ENCODE measurements at regions not wholly inside any gene's neighbourhood (a gene's known extent, or its start where the extent isn't known, plus 50 kb on each side); places are given as distances from the start of the nearest gene placed in this dataset.
"Not testable (repeated sequence)": the region's sequence is repeated elsewhere in the genome, so short reads cannot be mapped to it uniquely, and the experiment has no call there.

DNA sequence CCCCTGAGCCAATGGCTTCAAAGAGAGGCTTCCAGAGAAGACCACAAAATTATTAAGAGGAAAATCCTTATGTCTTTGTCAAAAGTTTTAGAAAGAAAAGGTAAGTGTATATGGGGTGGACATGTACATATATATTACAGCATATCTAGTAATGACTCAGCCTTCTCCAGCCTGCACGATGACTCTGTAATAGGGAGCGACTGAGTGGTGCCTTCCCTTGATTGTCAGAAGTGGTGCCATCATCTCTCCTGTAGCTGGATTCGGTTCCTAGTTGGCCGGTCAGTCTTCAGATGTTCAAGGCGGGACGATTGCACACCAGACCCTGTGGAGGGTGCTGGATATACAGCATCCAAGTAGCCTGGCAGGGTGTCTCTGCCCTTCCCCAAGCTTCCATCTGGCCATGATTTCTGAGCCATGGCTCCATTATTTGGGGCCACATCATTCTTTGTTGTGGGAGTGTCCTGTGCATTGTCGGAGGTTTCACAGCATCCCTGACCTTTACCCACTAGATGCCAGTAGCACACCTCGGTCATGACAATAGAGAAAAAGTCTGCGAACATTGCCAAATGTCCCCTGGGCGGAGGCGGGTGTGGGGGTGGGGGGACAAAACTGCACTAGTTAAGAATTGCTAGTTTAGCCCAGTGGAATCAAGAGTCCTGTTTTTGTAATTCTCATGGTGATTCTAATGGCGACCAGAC lies 206.2 kb upstream of the KAZN start:
- DNase-seq (ENCODE audit: low read depth in 2 of 2) = no peak

DNA sequence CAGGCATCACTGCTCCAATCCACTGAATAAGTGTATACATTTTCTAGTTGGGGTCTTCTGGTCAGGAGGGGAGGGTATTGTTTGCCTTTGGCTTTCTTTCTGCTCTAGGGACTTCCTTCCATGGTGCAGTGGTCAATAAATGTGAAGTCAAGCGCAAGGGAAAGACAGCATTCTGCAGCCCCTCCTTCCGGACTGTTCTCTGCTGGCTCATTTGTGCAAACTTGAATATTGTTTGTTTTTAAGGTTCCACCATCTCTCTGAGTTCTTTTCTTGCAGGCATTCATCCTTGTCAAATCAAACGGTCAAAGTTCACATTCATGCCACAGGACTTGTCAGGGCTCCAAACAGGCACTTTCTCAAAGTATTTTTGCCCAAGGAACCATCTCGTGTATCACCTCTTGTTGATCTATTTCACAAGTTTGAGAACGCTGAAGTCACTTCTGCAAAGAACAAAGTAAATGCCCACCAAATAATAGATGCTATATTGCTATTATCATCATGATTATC lies 205.6 kb upstream of the KAZN start:
- DNase-seq (ENCODE audit: low read depth in 2 of 2) = no peak

DNA sequence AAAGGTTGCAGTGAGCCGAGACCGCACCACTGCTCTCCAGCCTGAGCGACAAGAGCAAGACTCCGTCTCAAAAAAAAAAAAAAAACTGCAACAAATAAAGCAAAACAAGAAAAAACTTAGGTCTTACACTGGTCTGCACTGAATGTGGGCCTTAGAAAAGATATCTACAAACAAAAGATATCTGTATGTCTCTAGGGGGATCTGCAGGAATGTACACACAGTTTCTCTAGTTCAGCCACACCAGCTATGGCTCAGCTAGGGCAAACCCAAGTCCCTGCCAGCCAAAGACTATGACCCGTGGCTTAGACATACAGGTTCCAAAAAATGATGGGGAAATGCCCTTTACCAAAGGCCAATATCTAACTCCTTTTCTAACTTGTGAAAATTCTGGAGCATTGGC lies 202.4 kb upstream of the KAZN start:
- no peak for DNase-seq (ENCODE audit: low read depth in 2 of 2)

GRCh38 chr1:14403961-14404645 lies 194.4 kb upstream of the KAZN start:
- no peak for DNase-seq (ENCODE audit: low read depth in 2 of 2)

DNA sequence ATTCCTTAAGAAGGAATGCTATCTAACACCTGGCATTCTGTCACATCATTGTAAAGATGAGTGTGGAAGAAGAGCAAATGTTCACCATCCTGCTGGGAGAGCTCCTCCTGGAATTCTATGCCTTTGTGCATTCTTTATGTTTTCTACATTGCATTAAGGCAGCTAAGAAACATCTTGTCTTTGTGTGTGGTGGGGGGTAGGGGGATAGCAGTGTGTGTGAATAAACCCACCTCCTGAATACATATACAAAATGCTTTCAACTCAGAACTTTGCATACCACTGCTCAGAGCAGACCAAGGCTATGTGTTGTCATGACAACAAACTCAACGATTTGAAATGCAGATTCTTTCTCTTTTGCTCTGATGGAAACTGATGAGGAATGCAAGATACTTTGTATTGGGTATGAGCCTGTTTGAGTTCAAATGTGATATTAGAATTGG lies 193.6 kb upstream of the KAZN start:
- DNase-seq (ENCODE audit: low read depth in 2 of 2) = no peak

DNA sequence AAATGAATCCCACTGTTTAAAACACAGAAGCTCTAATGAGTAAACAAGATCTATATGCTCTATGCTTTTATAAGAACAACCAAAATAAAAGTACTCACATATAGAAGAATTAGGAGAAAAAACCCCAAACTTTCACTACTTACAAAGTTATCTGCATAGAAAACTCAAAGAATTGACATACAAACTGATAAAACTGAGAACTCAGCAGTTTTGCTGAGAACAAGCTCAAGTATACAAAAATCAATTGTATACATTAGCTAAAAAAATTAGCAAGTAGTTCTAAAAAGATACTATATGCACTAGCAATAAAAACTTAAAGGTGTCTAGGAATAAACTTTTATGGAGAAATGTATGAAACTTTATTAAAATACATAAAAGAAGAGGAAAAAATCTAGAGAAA lies 186.2 kb upstream of the KAZN start:
- no peak for DNase-seq (ENCODE audit: low read depth in 2 of 2)

GRCh38 chr1:14413819-14414490 lies 184.5 kb upstream of the KAZN start:
- DNase-seq (ENCODE audit: low read depth in 2 of 2) = no peak

- DNase-seq (ENCODE audit: low read depth in 2 of 2) = no peak
Observed at GRCh38 chr1:14415396-14415795, 183.1 kb upstream of the KAZN start.

DNA sequence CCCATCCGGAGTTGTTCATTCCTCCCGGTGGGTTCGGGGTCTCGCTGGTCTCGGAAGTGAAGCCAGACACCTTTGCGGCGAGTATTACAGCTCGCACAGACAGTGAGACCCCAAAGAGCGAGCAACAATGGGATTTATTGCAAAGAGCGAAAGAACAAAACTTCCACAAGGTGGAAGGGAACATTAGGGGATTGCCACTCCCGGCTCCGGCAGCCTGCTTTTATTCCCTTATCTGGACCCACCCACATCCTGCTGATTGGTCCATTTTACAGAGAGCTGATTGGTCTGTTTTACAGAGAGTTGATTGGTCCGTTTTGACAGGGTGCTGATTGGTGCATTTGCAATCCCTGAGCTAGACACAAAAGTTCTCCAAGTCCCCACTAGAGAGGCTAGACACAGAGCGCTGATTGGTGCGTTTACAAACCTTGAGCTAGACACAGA lies 178.7 kb upstream of the KAZN start:
- DNase-seq (ENCODE audit: low read depth in 2 of 2) = not testable (repeated sequence)

DNA sequence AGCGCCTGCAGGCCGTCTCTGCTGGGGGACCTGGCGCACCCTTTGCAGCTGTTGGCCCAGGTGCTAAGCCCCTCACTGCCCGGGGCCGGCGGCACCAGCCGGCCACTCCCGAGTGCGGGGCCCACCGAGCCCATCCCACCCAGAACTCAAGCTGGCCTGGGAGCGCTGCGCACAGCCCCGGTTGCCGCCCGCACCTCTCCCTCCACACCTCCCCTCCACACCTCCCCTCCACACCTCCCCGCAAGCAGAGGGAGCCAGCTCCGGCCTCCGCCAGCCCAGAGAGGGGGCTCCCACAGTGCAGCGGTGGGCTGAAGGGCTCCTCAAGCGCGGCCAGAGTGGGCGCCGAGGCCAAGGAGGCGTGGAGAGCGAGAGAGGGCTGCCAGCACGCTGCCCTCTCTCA lies 177.8 kb upstream of the KAZN start:
- no peak for DNase-seq (ENCODE audit: low read depth in 2 of 2)

- no peak for DNase-seq (ENCODE audit: low read depth in 2 of 2)
Observed at GRCh38 chr1:14421295-14421976, 177.0 kb upstream of the KAZN start.

GRCh38 chr1:14421977-14422609 lies 176.4 kb upstream of the KAZN start:
- no peak for DNase-seq (ENCODE audit: low read depth in 2 of 2)

DNA sequence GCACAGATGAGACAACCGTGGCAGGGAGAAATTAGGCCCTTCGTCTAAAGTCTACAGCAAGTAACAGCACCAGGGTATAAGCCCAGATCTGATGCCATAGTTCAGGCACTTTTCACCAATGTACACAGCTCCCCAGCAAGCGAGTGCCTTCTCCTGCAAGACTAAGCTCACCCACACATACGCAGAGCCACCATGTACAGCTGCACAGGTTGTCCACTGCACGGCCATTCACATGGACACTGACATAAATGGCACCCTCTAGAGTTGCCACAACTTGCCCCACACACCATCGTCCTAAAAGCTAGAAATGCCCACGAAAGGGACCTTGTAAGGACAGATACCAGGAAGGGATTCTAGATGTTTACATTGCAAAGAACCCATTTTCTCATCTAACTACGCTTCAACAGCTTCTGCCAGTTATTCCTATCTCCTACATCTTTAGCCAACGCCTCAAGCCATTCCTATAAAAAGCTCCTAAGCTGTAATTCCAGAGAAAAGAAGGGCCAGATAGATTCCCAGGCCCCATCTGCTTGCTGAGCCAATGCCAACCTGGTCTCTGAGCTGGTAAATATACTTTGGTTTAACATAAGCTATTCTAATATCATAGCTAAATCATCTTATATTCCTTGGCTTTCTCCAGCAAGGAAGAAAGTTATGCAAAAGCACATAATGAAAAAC lies 174.0 kb upstream of the KAZN start:
- no peak for DNase-seq (ENCODE audit: low read depth in 2 of 2)

- no peak for DNase-seq (ENCODE audit: low read depth in 2 of 2)
Observed at GRCh38 chr1:14426854-14427253, 171.6 kb upstream of the KAZN start.

- no peak for DNase-seq (ENCODE audit: low read depth in 2 of 2)
Observed at GRCh38 chr1:14429577-14429976, 168.9 kb upstream of the KAZN start.

- DNase-seq (ENCODE audit: low read depth in 2 of 2) = not testable (repeated sequence)
Observed at GRCh38 chr1:14432728-14433127, 165.8 kb upstream of the KAZN start.

DNA sequence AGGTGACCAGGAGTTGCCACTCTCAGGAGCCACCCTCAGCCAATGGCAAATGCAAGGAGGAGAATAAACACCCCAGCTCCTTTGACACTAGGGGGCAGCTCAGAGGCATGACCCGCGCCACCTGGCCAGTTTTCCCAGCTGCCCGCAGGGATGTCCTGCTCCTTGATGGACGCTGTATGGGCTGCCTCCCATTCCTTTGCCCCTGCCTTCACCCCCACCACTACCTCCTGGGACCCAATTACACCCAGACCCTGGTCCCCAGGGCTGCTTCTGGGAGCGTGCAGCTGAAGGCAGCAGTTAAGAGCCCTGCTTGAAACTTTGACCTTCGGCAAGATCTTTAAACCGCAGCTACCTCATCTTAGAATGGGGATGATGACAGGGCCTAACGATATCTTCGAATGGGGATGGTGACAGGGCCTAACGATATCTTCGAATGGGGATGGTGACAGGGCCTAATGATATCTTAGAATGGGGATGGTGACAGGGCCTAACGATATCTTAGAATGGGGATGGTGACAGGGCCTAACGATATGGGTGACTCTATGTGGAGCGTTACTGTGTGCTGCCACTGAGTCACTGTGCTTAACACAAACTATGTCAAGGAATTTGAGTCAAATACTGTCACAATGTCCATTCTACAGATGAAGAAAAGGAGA lies 163.0 kb upstream of the KAZN start:
- no peak for DNase-seq (ENCODE audit: low read depth in 2 of 2)

GRCh38 chr1:14437417-14437918 lies 161.0 kb upstream of the KAZN start:
- DNase-seq (ENCODE audit: low read depth in 2 of 2) = no peak

- DNase-seq (ENCODE audit: low read depth in 2 of 2) = no peak
Observed at GRCh38 chr1:14438127-14438769, 160.2 kb upstream of the KAZN start.

DNA sequence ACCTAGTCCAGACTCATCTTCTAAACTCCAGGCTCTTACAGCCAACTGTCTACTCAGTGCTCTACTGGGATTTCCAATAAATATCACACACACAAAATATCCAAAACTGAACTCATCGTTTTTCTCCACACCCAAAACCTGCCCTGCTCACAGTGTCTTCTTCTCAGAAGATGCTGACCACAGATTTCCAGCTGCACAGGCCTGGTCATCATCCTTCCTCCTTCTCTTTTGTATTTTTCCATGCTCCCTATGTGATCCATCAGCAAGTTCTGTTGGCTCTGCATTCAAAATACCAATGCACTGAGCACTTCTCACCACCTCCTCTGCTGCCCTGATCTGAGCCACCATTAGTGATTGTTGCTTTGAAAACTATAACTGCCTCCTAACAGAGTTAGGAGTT lies 159.5 kb upstream of the KAZN start:
- no peak for DNase-seq (ENCODE audit: low read depth in 2 of 2)
